PFSK-1 (cell line): ENCODE measurements at regions not wholly inside any gene's neighbourhood (a gene's known extent, or its start where the extent isn't known, plus 50 kb on each side); places are given as distances from the start of the nearest gene placed in this dataset.

Experiments
- FOXP2 ChIP-seq: optimal IDR thresholded peaks from 2 replicates; pipeline ENCODE3; 2011; ENCODE audit warnings: borderline replicate concordance, control low read depth, inconsistent platforms; ENCODE audit not compliant: insufficient read depth; ENCODE audit errors: extremely low read length, extremely low read depth
- POLR2AphosphoS5 ChIP-seq: IDR thresholded peaks from 2 replicates; pipeline ENCODE4 v1.6.1; 2012; ENCODE audit warnings: low read depth, mild to moderate bottlenecking, control low read depth, low read length, moderate library complexity
- SIN3A ChIP-seq: IDR thresholded peaks from 2 replicates; pipeline ENCODE4 v1.6.1; 2012; ENCODE audit warnings: mild to moderate bottlenecking, low read length, moderate library complexity, borderline replicate concordance; ENCODE audit not compliant: insufficient read depth
- TAF1 ChIP-seq: IDR thresholded peaks from 2 replicates; pipeline ENCODE4 v1.6.1; 2012; ENCODE audit warnings: low read length, control low read depth, borderline replicate concordance; ENCODE audit not compliant: insufficient read depth
- TF ChIP-seq, protein P1 (sequence below), 2 experiments: IDR thresholded peaks; 2 replicates each; pipeline versions ENCODE4 v1.6.1 to v1.8.0; 2011 to 2012; ENCODE audit warnings: low read depth in 2 of 2, low read length in 2 of 2, control low read depth in 1 of 2, inconsistent platforms in 1 of 2, mild to moderate bottlenecking in 1 of 2, moderate library complexity in 1 of 2; ENCODE audit not compliant: insufficient read depth in 1 of 2

DNA sequence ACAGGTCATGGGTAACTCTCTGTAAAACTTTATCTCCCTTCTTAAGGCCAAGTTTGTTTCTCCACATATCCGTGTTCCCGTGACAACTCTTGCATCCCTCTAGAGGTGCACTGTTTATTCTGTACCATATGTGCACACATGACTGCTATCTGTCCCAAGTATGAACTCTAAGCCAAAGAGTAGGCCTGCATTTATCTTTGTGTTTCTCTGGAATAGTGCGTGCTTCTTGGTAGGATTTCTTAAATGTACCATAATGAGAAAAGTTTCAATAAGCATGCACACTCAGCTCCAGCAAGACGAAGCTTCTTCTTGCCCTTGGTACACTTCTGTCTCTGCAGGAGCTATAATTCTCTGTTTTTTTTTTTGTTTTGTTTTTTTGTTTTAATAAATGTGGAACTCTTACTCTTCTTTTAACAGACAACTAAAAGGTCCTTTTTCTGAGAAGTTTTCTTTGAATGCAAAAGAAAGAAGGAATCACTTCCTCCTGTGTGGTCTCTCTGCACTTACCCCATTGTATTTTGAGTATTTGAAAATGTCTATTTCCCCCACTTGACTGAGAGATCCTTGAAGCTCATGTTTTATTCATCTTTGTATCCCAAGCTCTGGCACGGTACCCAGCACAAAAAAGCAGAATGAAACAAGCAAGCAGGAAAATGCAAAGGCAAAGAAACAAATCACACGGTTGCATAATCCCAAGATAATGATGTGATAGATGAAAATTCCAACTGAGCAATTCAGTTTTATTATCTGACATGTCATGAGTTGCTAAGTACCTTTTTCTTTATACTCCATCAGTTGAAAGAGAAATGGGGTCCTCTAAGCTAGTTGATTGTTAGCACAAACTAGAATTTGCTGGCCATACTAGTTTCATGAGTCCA lies 521.9 kb upstream of the BOD1L1 start:
- TF ChIP-seq, protein P1, sequence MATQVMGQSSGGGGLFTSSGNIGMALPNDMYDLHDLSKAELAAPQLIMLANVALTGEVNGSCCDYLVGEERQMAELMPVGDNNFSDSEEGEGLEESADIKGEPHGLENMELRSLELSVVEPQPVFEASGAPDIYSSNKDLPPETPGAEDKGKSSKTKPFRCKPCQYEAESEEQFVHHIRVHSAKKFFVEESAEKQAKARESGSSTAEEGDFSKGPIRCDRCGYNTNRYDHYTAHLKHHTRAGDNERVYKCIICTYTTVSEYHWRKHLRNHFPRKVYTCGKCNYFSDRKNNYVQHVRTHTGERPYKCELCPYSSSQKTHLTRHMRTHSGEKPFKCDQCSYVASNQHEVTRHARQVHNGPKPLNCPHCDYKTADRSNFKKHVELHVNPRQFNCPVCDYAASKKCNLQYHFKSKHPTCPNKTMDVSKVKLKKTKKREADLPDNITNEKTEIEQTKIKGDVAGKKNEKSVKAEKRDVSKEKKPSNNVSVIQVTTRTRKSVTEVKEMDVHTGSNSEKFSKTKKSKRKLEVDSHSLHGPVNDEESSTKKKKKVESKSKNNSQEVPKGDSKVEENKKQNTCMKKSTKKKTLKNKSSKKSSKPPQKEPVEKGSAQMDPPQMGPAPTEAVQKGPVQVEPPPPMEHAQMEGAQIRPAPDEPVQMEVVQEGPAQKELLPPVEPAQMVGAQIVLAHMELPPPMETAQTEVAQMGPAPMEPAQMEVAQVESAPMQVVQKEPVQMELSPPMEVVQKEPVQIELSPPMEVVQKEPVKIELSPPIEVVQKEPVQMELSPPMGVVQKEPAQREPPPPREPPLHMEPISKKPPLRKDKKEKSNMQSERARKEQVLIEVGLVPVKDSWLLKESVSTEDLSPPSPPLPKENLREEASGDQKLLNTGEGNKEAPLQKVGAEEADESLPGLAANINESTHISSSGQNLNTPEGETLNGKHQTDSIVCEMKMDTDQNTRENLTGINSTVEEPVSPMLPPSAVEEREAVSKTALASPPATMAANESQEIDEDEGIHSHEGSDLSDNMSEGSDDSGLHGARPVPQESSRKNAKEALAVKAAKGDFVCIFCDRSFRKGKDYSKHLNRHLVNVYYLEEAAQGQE (IDR thresholded peaks at IDR 0.05; ENCODE audit: insufficient read depth in 1 of 2, low read depth in 2 of 2, low read length in 2 of 2): no peak
- no peak for TF ChIP-seq POLR2AphosphoS5
- no peak for TF ChIP-seq SIN3A
- TF ChIP-seq FOXP2: no peak
- TF ChIP-seq TAF1: no peak

DNA sequence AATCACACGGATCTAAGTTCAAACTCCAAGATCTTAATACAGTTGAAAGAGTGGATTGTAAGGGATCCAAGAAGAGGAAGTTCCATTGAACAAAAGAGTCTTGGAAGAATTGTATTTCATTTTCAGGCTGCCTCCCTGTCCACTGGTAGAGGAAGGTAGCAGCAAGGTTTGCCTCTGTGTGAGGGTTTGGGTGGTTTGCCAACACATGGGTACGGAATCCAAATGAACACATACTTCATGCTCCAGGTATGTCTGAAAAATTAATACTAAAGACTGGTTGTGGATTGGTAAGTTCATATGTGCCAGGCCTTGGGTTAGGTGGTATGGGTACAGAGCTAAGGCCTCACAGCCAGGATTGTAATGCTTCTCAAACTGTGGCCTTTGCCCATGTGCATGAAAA lies 523.6 kb upstream of the BOD1L1 start:
- TF ChIP-seq TAF1: no peak
- no peak for TF ChIP-seq SIN3A
- TF ChIP-seq FOXP2: no peak
- TF ChIP-seq POLR2AphosphoS5: no peak
- TF ChIP-seq, protein P1 (IDR thresholded peaks at IDR 0.05; ENCODE audit: insufficient read depth in 1 of 2, low read depth in 2 of 2, low read length in 2 of 2): no peak

DNA sequence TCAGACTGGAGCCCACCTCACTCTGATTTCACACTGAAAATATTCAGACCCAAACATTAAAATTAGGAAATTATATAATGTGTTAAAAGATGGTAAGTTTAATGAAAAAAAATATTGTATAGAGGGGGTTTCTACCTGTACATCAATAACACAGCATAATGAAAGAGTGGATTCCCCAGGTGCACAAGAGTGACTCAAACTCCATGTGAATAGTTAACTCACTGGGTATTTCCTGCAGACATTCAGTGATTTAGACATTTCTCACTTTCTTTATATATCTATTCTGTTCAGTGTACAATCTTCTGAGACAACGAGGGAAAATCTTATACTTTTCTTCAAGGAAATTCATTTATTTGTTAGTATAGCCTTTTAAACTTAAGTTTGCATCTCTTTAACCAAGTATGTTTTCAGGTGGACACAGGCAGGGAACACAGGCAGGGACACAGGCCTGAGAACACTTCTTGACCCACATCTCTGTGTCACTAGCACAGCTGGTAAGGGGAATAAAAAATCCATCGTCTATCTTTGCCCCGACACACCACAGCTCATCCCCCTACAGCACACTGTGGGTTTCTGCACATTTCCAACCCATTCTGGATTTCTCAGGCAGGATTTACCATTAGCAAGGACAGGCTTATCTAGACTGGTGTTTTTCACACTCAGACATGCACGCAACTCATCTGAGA lies 525.5 kb upstream of the BOD1L1 start:
- TF ChIP-seq TAF1 (no peak), POLR2AphosphoS5 (no peak), FOXP2 (no peak), SIN3A (no peak)
- TF ChIP-seq, protein P1 (IDR thresholded peaks at IDR 0.05; ENCODE audit: insufficient read depth in 1 of 2, low read depth in 2 of 2, low read length in 2 of 2): no peak

DNA sequence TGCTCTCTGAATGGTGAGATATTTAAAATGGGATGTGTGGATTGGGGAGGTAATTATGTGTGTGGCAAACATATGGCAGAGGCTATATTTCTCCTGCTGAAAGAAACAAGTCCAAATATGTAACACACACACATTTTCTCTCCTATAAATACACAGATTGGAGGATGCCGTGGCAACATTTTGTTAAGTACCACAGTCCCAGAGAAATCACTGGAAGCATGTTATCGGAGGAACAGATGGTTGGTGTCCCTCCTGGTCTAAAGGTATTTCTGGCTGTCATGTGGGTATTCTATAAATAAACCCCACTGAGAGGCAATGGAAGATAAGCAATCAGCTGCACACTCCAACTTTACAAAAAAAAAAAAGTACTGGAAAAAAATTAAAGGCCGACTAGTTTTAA lies 528.3 kb upstream of the BOD1L1 start:
- TF ChIP-seq SIN3A: no peak
- TF ChIP-seq, protein P1 (IDR thresholded peaks at IDR 0.05; ENCODE audit: insufficient read depth in 1 of 2, low read depth in 2 of 2, low read length in 2 of 2): no peak
- TF ChIP-seq FOXP2: no peak
- TF ChIP-seq TAF1: no peak
- TF ChIP-seq POLR2AphosphoS5: no peak
